ENCODE measurements at regions not wholly inside any gene's neighbourhood (a gene's known extent, or its start where the extent isn't known, plus 50 kb on each side); places are given as distances from the start of the nearest gene placed in this dataset.
"Not testable (repeated sequence)": the region's sequence is repeated elsewhere in the genome, so short reads cannot be mapped to it uniquely, and the experiment has no call there.

DNA sequence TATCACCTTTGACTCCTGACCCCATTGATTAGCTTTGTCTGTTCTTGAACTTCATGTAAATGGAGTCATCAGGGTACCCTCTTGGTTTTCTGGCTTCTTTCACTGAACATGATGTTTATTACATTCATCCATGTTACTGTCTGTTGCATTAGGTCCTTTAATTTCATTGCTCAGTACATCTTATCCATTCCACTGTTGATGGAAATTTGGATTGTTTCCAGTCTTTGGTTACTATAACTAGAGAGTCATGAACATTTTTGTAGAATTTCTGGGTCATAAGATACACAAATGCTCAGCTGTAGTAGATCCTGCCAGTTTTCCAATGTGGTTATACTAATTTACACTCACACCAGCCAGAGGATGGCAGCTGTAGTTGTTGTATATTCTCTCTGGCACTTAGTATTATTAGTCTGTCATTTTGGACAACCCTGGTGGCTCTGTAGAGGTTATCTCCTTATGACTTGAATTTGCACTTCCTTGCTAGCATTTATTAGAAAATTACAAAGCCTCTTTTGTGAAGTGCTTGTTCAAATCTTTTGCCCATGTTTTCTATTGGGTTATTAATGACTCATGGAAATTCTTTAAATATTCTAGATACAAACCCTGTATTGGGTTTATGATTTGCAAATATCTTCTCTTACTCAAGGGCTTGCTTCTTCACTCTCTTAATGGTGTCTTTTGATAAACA, 214.7 kb downstream of the BCL2L11 start:
- H3K36me3 ChIP-seq (ENCODE audit: control insufficient read depth, low read length); H3K9me3 ChIP-seq (ENCODE audit: control insufficient read depth, insufficient read depth, low read length); H4K20me1 ChIP-seq (ENCODE audit: control insufficient read depth, insufficient read depth, low read depth, low read length); H3K9me2 ChIP-seq (replicated peaks; ENCODE audit: control insufficient read depth, low read length); H3K4me1 ChIP-seq (ENCODE audit: control insufficient read depth, low read length); H3K27ac ChIP-seq (ENCODE audit: low read depth, low read length); H3K4me3 ChIP-seq (ENCODE audit: low read length); H3K4me2 ChIP-seq (ENCODE audit: low read length); H3F3A ChIP-seq (ENCODE audit: control insufficient read depth, insufficient read depth); H3K79me2 ChIP-seq (ENCODE audit: control insufficient read depth, low read length); H3K27me3 ChIP-seq (ENCODE audit: control insufficient read depth, low read length): not testable (repeated sequence)

DNA sequence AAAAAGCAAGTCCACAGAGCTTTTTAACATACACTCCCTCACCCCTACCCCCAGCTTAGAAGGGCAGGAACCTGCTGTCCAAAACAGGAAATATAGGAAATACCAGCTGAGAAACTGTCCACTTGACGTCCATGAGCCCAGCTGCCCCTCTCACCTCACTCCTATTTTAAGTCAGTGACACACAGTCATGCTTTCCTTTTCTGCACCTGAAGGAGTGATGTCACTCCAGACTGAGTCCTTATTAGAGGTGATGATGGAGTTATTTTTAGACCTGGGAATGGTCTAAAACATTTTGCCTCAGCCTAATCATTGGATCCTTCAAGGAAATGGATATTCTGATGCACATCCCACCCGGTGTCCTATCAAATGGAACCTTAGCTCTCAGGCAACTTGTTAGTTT, 217.8 kb downstream of the BCL2L11 start:
- H3K79me2 ChIP-seq (ENCODE audit: control insufficient read depth, low read length); H3K4me3 ChIP-seq (ENCODE audit: low read length); H3K9me3 ChIP-seq (ENCODE audit: control insufficient read depth, insufficient read depth, low read length); H3F3A ChIP-seq (ENCODE audit: control insufficient read depth, insufficient read depth); H3K36me3 ChIP-seq (ENCODE audit: control insufficient read depth, low read length); H3K27ac ChIP-seq (ENCODE audit: low read depth, low read length); H3K27me3 ChIP-seq (ENCODE audit: control insufficient read depth, low read length); H3K4me1 ChIP-seq (ENCODE audit: control insufficient read depth, low read length); H3K4me2 ChIP-seq (ENCODE audit: low read length); H4K20me1 ChIP-seq (ENCODE audit: control insufficient read depth, insufficient read depth, low read depth, low read length); H3K9me2 ChIP-seq (replicated peaks; ENCODE audit: control insufficient read depth, low read length): not testable (repeated sequence)

DNA sequence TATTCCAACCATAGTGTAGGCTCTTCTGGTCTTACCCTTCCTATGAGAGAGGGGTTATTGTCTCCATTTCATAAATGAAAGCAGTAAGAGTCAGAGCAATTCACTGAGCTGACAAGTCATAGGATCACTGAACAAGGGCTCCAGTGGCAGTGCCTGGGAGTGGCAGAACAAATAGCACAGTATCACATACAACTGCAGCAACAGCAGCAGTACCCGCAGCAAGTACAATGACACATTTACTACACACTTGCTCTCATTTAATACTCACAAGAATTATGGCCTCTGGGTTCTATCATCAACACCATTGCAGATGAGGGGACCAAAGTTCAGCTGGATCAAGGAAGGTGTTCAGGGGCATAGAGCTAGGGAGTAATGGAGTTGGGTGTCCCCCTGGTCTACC, 218.8 kb downstream of the BCL2L11 start:
- H3K27me3 ChIP-seq (ENCODE audit: control insufficient read depth, low read length); H3K36me3 ChIP-seq (ENCODE audit: control insufficient read depth, low read length); H3K4me3 ChIP-seq (ENCODE audit: low read length); H3K79me2 ChIP-seq (ENCODE audit: control insufficient read depth, low read length); H3K27ac ChIP-seq (ENCODE audit: low read depth, low read length); H3K4me1 ChIP-seq (ENCODE audit: control insufficient read depth, low read length); H3F3A ChIP-seq (ENCODE audit: control insufficient read depth, insufficient read depth); H3K9me2 ChIP-seq (replicated peaks; ENCODE audit: control insufficient read depth, low read length); H3K9me3 ChIP-seq (ENCODE audit: control insufficient read depth, insufficient read depth, low read length); H4K20me1 ChIP-seq (ENCODE audit: control insufficient read depth, insufficient read depth, low read depth, low read length); H3K4me2 ChIP-seq (ENCODE audit: low read length): not testable (repeated sequence)

DNA sequence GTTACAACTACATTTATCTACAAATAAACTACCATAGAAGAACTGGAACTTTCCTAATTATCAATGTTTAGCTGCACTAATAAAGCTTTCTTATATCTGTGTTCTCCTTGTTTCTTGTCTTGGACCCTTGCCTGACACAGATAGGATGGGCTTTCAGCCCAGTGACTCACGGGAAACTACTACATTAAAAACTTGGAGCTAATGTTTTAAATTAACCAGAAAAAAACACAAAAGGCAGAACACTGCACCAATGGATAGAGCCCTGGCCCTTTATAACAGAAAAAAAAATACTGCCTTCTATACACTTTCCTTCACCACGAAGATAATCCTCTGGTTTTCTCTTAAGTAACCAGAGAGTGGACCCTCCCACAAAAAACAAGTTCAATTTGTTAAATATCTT, 223.9 kb downstream of the BCL2L11 start:
- H3K9me3 ChIP-seq (ENCODE audit: control insufficient read depth, insufficient read depth, low read length); H3K4me2 ChIP-seq (ENCODE audit: low read length); H3K9me2 ChIP-seq (replicated peaks; ENCODE audit: control insufficient read depth, low read length); H3K36me3 ChIP-seq (ENCODE audit: control insufficient read depth, low read length); H3K4me1 ChIP-seq (ENCODE audit: control insufficient read depth, low read length); H3K4me3 ChIP-seq (ENCODE audit: low read length); H3K27ac ChIP-seq (ENCODE audit: low read depth, low read length); H3K79me2 ChIP-seq (ENCODE audit: control insufficient read depth, low read length); H3F3A ChIP-seq (ENCODE audit: control insufficient read depth, insufficient read depth); H4K20me1 ChIP-seq (ENCODE audit: control insufficient read depth, insufficient read depth, low read depth, low read length); H3K27me3 ChIP-seq (ENCODE audit: control insufficient read depth, low read length): not testable (repeated sequence)

DNA sequence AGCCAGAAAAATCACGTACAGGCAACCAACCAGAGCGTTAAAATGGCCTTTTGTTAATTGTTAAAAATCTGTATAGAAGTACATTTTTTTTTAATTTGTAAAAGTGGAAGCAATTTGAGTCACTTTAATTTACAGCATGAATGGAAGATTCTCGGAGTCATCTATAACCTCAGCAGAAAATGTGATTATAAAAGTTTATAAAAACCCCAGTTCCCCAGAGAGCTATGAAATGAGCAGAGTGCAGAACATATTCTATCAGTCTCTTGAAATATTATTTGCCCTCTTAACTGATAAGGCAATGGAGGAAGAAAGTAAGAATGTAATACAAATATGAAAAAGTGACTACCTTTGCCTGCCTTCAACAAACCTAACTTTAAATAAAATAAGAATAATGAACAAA, 224.7 kb downstream of the BCL2L11 start:
- not testable (repeated sequence) for H4K20me1 ChIP-seq (ENCODE audit: control insufficient read depth, insufficient read depth, low read depth, low read length); H3K27ac ChIP-seq (ENCODE audit: low read depth, low read length); H3K9me2 ChIP-seq (replicated peaks; ENCODE audit: control insufficient read depth, low read length); H3F3A ChIP-seq (ENCODE audit: control insufficient read depth, insufficient read depth); H3K4me1 ChIP-seq (ENCODE audit: control insufficient read depth, low read length); H3K27me3 ChIP-seq (ENCODE audit: control insufficient read depth, low read length); H3K36me3 ChIP-seq (ENCODE audit: control insufficient read depth, low read length); H3K4me3 ChIP-seq (ENCODE audit: low read length); H3K4me2 ChIP-seq (ENCODE audit: low read length); H3K79me2 ChIP-seq (ENCODE audit: control insufficient read depth, low read length); H3K9me3 ChIP-seq (ENCODE audit: control insufficient read depth, insufficient read depth, low read length)

DNA sequence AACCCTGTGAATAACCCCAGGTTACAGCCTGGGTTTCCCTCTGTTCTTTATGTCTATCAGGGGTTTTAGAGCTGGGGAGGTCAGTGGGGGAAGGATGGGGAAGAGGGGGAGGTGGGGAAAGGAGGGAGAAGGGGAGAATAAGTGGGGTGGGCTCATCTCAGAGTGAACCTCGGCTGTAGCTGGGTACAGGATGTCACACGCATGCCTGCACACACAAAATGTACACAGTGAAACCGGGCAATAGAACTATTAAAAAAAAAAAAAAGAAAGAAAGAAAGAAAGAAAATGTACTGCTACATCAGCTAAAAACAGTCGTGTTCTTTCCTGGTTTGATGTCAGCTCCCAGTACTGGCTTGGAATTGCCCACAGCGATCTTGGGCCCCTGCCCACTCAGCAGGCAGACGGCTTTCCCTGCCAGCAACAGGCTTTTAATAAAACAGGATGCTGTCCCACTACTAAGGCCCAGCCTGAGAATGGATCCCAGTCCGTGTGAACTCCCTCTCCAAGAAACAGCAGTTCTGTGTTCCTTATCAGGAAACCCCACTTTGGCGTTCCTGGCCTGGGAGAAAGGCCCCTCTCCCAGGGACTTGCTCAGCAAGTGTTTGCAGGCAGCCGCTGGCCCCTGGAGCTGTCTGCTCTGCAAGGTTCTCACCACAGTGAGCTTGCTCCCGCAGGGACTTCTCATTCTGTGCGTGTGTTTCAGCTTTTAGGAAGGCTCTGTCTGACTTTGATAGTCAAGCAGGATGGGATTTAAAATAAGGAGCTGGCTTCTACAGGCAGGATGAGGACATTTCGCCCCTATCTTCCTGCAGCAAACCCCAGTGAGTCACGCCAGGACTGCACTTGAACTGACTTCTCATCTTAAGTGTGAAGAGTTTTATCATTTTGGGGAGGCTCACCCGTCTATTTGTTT, 225.6 kb downstream of the BCL2L11 start:
- H3K4me2 ChIP-seq (ENCODE audit: low read length); H3K4me1 ChIP-seq (ENCODE audit: control insufficient read depth, low read length); H3K9me2 ChIP-seq (replicated peaks; ENCODE audit: control insufficient read depth, low read length); H3K4me3 ChIP-seq (ENCODE audit: low read length); H3F3A ChIP-seq (ENCODE audit: control insufficient read depth, insufficient read depth); H3K27ac ChIP-seq (ENCODE audit: low read depth, low read length); H3K36me3 ChIP-seq (ENCODE audit: control insufficient read depth, low read length); H3K9me3 ChIP-seq (ENCODE audit: control insufficient read depth, insufficient read depth, low read length); H3K79me2 ChIP-seq (ENCODE audit: control insufficient read depth, low read length); H3K27me3 ChIP-seq (ENCODE audit: control insufficient read depth, low read length); H4K20me1 ChIP-seq (ENCODE audit: control insufficient read depth, insufficient read depth, low read depth, low read length): not testable (repeated sequence)

DNA sequence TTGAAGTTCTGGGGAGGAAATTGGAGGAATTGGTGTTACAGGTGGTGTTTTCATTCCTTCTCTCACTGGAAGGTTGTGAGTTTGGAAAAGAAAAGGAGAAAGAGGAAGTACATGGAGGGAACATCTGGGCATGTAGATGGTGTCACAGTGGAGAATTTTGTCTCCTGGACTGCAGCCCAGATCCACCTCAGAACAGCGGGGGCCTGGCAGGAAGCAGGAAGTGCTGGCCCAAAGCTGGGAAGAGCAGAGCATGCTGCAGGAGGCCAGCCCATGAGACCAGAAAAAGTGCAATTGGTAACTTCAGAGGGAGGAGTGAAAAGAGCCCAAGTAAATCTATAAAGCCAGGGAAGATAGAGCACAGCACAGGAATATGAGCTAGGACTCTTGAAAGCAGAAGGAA, 227.0 kb downstream of the BCL2L11 start:
- H3F3A ChIP-seq (ENCODE audit: control insufficient read depth, insufficient read depth); H3K4me3 ChIP-seq (ENCODE audit: low read length); H3K9me3 ChIP-seq (ENCODE audit: control insufficient read depth, insufficient read depth, low read length); H3K36me3 ChIP-seq (ENCODE audit: control insufficient read depth, low read length); H4K20me1 ChIP-seq (ENCODE audit: control insufficient read depth, insufficient read depth, low read depth, low read length); H3K9me2 ChIP-seq (replicated peaks; ENCODE audit: control insufficient read depth, low read length); H3K79me2 ChIP-seq (ENCODE audit: control insufficient read depth, low read length); H3K27me3 ChIP-seq (ENCODE audit: control insufficient read depth, low read length); H3K27ac ChIP-seq (ENCODE audit: low read depth, low read length); H3K4me2 ChIP-seq (ENCODE audit: low read length); H3K4me1 ChIP-seq (ENCODE audit: control insufficient read depth, low read length): not testable (repeated sequence)

DNA sequence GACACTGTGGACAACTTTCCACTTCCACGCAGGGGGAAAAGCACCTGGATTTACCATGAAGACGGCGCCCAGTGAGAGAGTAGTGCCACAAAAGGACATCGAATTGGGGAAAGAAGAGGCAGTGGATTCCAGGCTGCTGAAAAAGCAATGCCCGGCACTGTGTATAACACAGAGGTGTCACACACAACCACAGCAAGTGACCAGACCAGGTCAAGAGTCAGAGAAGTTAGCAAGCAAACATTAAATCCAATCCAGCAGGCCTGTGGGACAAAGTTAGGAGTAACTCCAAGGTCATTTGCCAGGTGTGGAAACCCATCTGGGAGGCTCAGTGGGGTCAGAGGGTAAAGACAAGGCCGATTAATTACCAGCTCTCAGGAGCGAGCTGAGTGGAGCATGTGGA, 227.6 kb downstream of the BCL2L11 start:
- H3K79me2 ChIP-seq (ENCODE audit: control insufficient read depth, low read length) = not testable (repeated sequence)

More for the DNA sequence above, 227.6 kb downstream of the BCL2L11 start:
- not testable (repeated sequence) for H3K9me2 ChIP-seq (replicated peaks; ENCODE audit: control insufficient read depth, low read length); H3K27ac ChIP-seq (ENCODE audit: low read depth, low read length); H3K27me3 ChIP-seq (ENCODE audit: control insufficient read depth, low read length); H3K9me3 ChIP-seq (ENCODE audit: control insufficient read depth, insufficient read depth, low read length); H3K36me3 ChIP-seq (ENCODE audit: control insufficient read depth, low read length); H3F3A ChIP-seq (ENCODE audit: control insufficient read depth, insufficient read depth); H3K4me3 ChIP-seq (ENCODE audit: low read length); H3K4me1 ChIP-seq (ENCODE audit: control insufficient read depth, low read length); H3K4me2 ChIP-seq (ENCODE audit: low read length); H4K20me1 ChIP-seq (ENCODE audit: control insufficient read depth, insufficient read depth, low read depth, low read length)

Data from DOHH2 (cell line).